ENCODE measurements at regions not wholly inside any gene's neighbourhood (a gene's known extent, or its start where the extent isn't known, plus 50 kb on each side); places are given as distances from the start of the nearest gene placed in this dataset.

DNA sequence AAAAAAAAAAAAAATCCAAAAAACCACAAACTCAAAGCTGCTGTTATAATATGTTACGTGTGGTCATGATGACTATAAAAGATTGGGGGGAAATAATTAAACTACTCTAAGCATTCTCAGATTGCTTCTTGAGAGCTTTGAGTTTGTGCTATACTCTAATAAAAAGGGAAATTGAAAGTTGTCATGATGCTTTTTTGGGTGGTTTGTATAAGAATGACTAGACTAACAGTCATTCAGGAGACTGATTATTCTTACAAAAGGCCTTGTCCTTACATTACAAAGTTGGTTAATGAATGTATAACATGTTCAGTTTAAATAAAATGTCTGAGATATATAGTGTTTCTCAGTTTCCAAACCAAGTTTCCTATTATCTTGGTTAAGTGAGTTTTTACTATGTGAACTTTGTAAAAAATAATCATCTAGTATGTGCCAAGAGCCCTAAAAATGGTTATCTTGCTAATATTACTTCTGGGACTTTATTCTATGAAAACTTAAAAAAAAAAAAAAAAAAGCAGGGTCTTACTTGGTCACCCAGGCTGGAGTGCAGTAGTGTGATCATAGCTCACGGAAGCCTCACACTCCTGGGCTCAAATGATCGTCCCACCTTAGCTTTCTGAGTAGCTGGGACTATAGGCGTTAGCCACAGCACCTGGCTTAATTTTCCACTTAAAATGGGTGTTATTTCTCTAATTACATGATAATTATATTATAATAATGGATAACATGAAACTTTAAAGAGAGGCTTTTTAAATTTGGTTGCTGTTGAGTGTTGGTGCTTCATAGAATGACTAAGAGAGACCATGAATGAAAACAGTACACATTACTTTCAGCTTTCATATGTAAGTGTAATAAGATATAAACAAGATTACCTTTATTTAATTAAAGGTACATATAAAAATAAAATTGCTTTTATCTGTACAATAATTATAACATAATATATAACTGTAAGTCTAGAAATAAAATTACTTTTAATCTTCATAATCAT, 459.6 kb upstream of the RGS6 start:
- Mint-ChIP-seq H3K27ac (peak overlapping the region; percentile 47), H3K36me3 (peaks cover 33 to 47% of the 10 kb centered on the region in 2 donors), H3K4me1 (peaks cover 31 to 69% of the 10 kb centered on the region in 2 donors), H3K9me3 (peaks cover 5 to 6% of the 10 kb centered on the region in 2 donors), H3K4me3 (no peak overlapping the region), H3K27me3 (no peaks in the 10 kb centered on the region)
- DNase-seq (no peak), ATAC-seq (replicated peaks) (peak; percentile 84 to 88)

- DNase-seq = no peak
- H3K27ac Mint-ChIP-seq = peak overlapping the region; percentile 73
- peaks cover 0 to 3% of the 10 kb centered on the region in 2 donors for H3K9me3 Mint-ChIP-seq
- peaks cover 35 to 72% of the 10 kb centered on the region in 2 donors for H3K4me1 Mint-ChIP-seq
- no peak overlapping the region for H3K4me3 Mint-ChIP-seq
- peaks cover 23 to 38% of the 10 kb centered on the region in 2 donors for H3K36me3 Mint-ChIP-seq
- H3K27me3 Mint-ChIP-seq = no peaks in the 10 kb centered on the region
- ATAC-seq (replicated peaks) = no peak
Measured at GRCh38 chr14:71473843-71474242, 458.4 kb upstream of the RGS6 start.

DNA sequence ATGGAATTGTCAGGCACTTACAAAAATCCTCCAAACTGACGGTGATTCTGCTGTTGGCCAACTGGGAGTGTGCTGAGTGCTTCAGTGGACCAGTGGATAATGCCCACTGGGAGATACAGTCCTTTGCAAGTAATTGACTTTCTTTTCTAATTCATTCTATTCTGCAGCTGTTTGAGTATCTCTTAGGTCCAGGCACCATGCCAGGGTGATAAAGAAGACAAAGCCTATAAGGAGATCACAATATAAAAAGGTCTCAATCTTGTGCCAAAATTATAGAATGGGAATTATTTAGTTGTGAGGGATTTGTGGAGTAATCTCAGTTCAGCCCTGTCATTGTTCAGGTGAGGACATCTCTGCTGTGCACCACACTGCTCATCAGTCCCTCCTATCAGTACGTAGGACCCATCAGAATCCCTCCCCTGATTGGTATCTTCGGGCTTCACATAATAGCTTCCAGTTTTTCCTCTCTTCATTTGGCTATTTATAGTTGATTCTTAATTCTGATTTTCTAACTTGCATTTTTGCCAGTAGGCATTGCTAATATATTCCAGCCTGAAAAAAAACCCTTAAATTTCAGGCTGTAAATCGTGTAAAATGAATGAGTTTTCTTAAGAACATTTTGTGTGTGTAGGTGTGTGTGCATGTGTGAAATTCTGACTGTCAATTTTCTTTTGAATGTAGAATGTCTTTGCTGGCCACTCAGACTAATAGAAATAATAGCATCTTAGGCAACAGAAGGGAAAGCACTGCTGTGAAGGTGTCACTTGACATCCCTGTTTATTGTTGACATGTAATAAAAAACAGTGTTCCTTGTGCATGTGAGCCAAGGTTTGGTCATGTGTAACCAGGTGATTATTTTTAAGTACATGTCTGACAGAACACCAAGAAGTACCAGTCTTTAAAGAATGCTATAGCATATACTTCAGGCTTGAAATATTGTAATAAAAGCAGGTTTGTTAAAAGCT, 457.6 kb upstream of the RGS6 start:
- H3K27me3 Mint-ChIP-seq = no peaks in the 10 kb centered on the region
- no peak overlapping the region for H3K4me3 Mint-ChIP-seq
- H3K27ac Mint-ChIP-seq = peak overlapping the region; percentile 20
- ATAC-seq (replicated peaks) = no peak
- no peak for DNase-seq
- H3K4me1 Mint-ChIP-seq = peaks cover 34 to 70% of the 10 kb centered on the region in 2 donors
- H3K36me3 Mint-ChIP-seq = peaks cover 17 to 34% of the 10 kb centered on the region in 2 donors
- H3K9me3 Mint-ChIP-seq = peaks cover 0 to 1% of the 10 kb centered on the region in 2 donors

DNA sequence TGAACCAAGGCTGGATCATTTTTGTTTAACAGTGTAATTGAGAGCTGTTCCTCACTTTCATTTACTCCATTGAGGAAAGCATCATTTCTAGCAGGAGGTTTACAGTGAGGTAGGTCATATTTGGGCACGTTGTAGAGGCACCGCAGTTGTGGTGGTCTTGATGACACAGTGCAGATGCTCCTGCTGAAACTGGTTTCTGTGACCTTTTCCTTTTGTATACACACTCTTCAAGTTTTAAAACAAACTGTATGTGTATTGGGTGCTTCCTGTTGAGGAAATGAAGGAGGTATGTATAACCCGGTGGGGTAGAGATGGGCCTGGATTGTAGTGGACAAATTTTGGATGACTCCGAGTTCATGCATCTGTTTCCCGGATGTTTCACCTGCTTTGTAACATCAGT, 456.3 kb upstream of the RGS6 start:
- peaks cover 32 to 64% of the 10 kb centered on the region in 2 donors for H3K4me1 Mint-ChIP-seq
- peak overlapping the region; percentile 0 for H3K27ac Mint-ChIP-seq
- peak in 1 of 2 donors; percentile 46 for ATAC-seq (replicated peaks)

GRCh38 chr14:71478542-71478941, 453.7 kb upstream of the RGS6 start:
- H3K27ac Mint-ChIP-seq = peak overlapping the region; percentile 75

More for the DNA sequence above, 456.3 kb upstream of the RGS6 start:
- Mint-ChIP-seq H3K9me3 (peaks cover 0 to 1% of the 10 kb centered on the region in 2 donors), H3K4me3 (no peak overlapping the region), H3K36me3 (peaks cover 14 to 31% of the 10 kb centered on the region in 2 donors), H3K27me3 (no peaks in the 10 kb centered on the region)
- no peak for DNase-seq

DNA sequence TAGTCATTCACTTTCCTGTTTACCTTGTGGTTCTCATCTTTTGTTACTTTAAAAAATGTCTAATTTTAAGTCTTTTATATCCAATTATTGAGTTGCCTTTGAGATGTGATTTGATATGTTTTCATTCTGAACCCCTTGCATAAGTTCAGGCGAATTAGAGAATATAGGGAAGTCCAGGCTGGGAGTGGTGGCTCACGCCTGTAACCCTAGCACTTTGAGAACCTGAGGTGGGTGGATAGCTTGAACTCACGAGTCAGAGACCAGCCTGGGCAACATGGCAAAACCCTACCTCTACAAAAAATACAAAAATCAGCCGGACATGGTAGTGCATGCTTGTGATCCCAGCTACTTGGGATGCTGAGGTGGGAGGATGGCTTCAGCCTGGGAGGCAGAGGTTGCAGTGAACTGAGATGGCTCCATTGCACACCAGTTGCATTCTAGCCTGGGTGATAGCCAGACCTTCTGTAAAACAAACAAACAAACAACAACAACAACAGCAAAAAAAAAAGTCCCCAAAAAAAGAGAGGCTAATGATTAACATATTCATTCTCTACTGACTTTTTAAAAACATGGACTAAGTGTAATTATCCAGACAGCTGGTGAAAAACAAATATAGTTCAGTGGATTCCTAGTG, 451.1 kb upstream of the RGS6 start:
- H3K27me3 Mint-ChIP-seq = no peaks in the 10 kb centered on the region
- ATAC-seq (replicated peaks) (no peak), DNase-seq (no peak)
- no peak overlapping the region for H3K4me3 Mint-ChIP-seq
- H3K4me1 Mint-ChIP-seq = peaks cover 26 to 53% of the 10 kb centered on the region in 2 donors
- H3K36me3 Mint-ChIP-seq = peaks cover 20 to 39% of the 10 kb centered on the region in 2 donors
- H3K27ac Mint-ChIP-seq = no peak overlapping the region
- peaks cover 0 to 1% of the 10 kb centered on the region in 2 donors for H3K9me3 Mint-ChIP-seq

More at GRCh38 chr14:71478542-71478941, 453.7 kb upstream of the RGS6 start:
- Mint-ChIP-seq H3K9me3 (peaks cover 0 to 1% of the 10 kb centered on the region in 2 donors), H3K4me1 (peaks cover 29 to 58% of the 10 kb centered on the region in 2 donors), H3K36me3 (peaks cover 13 to 34% of the 10 kb centered on the region in 2 donors), H3K27me3 (no peaks in the 10 kb centered on the region), H3K4me3 (peak overlapping the region; percentile 6 to 51)
- ATAC-seq (replicated peaks) (peak; percentile 75 to 88), DNase-seq (peak; percentile 8)

- Mint-ChIP-seq H3K4me1 (peaks cover 34 to 57% of the 10 kb centered on the region in 2 donors), H3K9me3 (no peaks in the 10 kb centered on the region), H3K27ac (peak overlapping the region; percentile 22), H3K36me3 (peaks cover 28 to 45% of the 10 kb centered on the region in 2 donors), H3K4me3 (no peak overlapping the region), H3K27me3 (no peaks in the 10 kb centered on the region)
- DNase-seq (no peak), ATAC-seq (replicated peaks) (no peak)
Measured at GRCh38 chr14:71482671-71483070, 449.6 kb upstream of the RGS6 start.

DNA sequence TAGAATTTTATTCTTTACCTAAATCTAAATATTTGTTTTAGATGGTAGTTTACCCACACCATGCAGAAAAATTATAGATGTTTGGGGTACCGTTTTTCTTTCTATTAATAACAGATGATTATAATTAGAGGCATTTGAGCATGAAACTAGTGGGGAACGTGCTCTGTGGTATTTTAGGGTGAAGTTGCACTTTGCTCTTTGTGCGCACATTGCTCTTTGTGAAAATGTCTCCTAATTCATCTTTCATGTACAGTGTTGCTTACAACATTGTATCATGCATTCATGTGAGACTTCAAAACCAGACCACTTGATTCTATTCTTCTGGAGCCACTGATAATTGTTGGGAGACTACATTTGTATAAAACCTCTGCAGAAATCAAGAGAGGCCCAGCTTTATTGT, 449.1 kb upstream of the RGS6 start:
- H3K27ac Mint-ChIP-seq = no peak overlapping the region
- no peak overlapping the region for H3K4me3 Mint-ChIP-seq
- H3K36me3 Mint-ChIP-seq = peaks cover 29 to 47% of the 10 kb centered on the region in 2 donors
- H3K4me1 Mint-ChIP-seq = peaks cover 34 to 56% of the 10 kb centered on the region in 2 donors
- no peak for DNase-seq
- ATAC-seq (replicated peaks) = no peak
- no peaks in the 10 kb centered on the region for H3K9me3 Mint-ChIP-seq
- H3K27me3 Mint-ChIP-seq = no peaks in the 10 kb centered on the region

GRCh38 chr14:71485833-71486232, 446.4 kb upstream of the RGS6 start:
- Mint-ChIP-seq H3K4me3 (no peak overlapping the region), H3K27ac (peak overlapping the region; percentile 82)

GRCh38 chr14:71486279-71486678, 445.9 kb upstream of the RGS6 start:
- Mint-ChIP-seq H3K4me3 (no peak overlapping the region), H3K9me3 (no peaks in the 10 kb centered on the region), H3K4me1 (peaks cover 27 to 48% of the 10 kb centered on the region in 2 donors), H3K27ac (peak overlapping the region; percentile 82), H3K36me3 (peaks cover 28 to 47% of the 10 kb centered on the region in 2 donors), H3K27me3 (no peaks in the 10 kb centered on the region)
- DNase-seq (no peak), ATAC-seq (replicated peaks) (no peak)

More at GRCh38 chr14:71485833-71486232, 446.4 kb upstream of the RGS6 start:
- no peak for ATAC-seq (replicated peaks)
- no peak for DNase-seq
- Mint-ChIP-seq H3K4me1 (peaks cover 29 to 48% of the 10 kb centered on the region in 2 donors), H3K9me3 (no peaks in the 10 kb centered on the region), H3K27me3 (no peaks in the 10 kb centered on the region), H3K36me3 (peaks cover 28 to 47% of the 10 kb centered on the region in 2 donors)

GRCh38 chr14:71487449-71487848, 444.8 kb upstream of the RGS6 start:
- no peaks in the 10 kb centered on the region for H3K9me3 Mint-ChIP-seq
- H3K36me3 Mint-ChIP-seq = peaks cover 25 to 46% of the 10 kb centered on the region in 2 donors
- H3K27me3 Mint-ChIP-seq = no peaks in the 10 kb centered on the region
- H3K4me1 Mint-ChIP-seq = peaks cover 28 to 41% of the 10 kb centered on the region in 2 donors
- H3K27ac Mint-ChIP-seq = peak overlapping the region; percentile 11
- ATAC-seq (replicated peaks) (peak; percentile 64 to 67), DNase-seq (no peak)
- H3K4me3 Mint-ChIP-seq = no peak overlapping the region

DNA sequence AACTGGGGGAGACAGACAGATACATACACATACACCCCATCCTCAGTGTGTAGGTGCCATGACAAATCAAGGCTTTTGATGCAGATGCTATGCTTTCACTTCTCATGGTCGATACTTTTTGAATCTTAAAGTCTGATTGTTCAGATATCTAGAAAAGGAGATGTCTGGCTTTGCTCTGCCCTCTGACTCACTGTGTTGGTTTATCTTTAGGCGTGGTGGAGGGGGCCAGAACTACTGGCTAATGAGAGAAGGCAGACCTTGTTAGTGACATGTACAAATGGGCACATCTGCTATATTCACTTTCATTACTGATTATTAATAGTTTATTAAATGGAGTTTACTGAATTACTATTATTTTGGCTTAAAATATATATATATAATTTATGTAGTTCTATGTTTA, 444.3 kb upstream of the RGS6 start:
- peak overlapping the region; percentile 11 for H3K27ac Mint-ChIP-seq
- no peaks in the 10 kb centered on the region for H3K9me3 Mint-ChIP-seq
- peaks cover 29 to 40% of the 10 kb centered on the region in 2 donors for H3K4me1 Mint-ChIP-seq
- H3K36me3 Mint-ChIP-seq = peaks cover 25 to 43% of the 10 kb centered on the region in 2 donors
- no peaks in the 10 kb centered on the region for H3K27me3 Mint-ChIP-seq
- peak; percentile 45 to 52 for ATAC-seq (replicated peaks)
- no peak for DNase-seq
- no peak overlapping the region for H3K4me3 Mint-ChIP-seq

GRCh38 chr14:71488703-71489191, 443.5 kb upstream of the RGS6 start:
- no peak for ATAC-seq (replicated peaks)
- H3K27ac Mint-ChIP-seq = no peak overlapping the region
- H3K27me3 Mint-ChIP-seq = no peaks in the 10 kb centered on the region
- H3K36me3 Mint-ChIP-seq = peaks cover 20 to 37% of the 10 kb centered on the region in 2 donors
- no peaks in the 10 kb centered on the region for H3K9me3 Mint-ChIP-seq
- no peak overlapping the region for H3K4me3 Mint-ChIP-seq
- H3K4me1 Mint-ChIP-seq = peaks cover 27 to 40% of the 10 kb centered on the region in 2 donors
- no peak for DNase-seq

Data from stimulated activated naive B cell treated with anti-CD40 and anti-IgM and Interleukin-4, amounts not matched to agents 10 μg/mL and 1 μg/mL and 100 μg/mL, for 72 hours (primary cell).